ENCODE measurements at regions not wholly inside any gene's neighbourhood (a gene's known extent, or its start where the extent isn't known, plus 50 kb on each side); places are given as distances from the start of the nearest gene placed in this dataset.

DNA sequence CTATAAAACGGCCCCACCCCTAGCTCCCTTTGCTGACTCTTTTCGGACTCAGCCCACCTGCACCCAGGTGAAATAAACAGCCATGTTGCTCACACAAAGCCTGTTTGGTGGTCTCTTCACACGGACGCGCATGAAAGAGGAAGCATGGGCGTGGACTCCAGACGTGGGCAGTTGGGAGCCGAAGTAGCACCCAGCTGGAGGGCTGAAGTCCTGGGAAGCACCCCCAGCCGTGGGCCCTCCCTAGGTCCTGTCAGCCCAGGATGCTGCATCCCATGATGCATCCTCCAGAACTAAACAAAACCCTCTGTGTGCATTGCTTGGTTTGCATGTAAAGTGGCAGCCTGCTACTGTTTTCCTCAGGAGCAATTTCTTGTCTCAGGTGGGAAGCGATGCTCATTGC lies 62.1 kb upstream of the CFAP46 start:
- DNase-seq, result no peak

DNA sequence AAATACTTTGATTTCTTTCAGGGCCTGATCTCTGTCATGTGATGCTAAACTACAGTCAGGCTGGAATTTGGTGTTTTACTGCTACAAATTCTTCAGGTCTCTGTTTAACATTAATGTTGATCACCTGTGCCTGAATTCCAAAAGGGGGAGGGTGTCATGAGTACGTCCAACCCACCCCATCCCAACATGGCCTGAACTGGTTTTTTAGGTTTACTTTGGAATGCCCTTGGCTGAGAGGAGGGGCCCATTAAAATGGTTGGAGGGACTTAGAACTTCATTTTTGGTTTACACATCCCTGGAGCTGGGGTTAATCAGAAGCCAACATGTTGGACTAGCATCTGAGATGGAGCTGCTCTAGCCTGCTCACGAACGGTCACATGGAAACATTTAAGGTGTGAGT lies 60.8 kb upstream of the CFAP46 start:
- DNase-seq, result no peak

DNA sequence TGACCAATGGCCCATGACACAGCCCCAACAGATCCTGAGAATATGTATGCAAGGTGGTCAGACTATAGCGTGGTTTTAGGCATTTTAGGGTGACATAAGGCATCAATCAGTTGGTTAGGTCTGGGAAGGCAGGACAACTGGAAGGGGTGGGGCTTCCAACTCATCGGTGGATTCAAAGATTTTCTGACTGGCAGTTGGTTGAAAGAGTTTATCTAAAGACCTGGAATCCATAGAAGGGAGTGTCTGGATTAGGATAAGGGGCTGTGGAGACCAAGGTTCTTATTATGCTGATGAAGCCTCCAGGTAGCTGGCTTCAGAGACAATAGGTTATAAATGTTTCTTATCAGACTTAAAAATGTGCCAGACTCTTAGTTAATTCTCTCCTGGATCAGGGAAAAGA lies 60.3 kb upstream of the CFAP46 start:
- DNase-seq, result no peak

DNA sequence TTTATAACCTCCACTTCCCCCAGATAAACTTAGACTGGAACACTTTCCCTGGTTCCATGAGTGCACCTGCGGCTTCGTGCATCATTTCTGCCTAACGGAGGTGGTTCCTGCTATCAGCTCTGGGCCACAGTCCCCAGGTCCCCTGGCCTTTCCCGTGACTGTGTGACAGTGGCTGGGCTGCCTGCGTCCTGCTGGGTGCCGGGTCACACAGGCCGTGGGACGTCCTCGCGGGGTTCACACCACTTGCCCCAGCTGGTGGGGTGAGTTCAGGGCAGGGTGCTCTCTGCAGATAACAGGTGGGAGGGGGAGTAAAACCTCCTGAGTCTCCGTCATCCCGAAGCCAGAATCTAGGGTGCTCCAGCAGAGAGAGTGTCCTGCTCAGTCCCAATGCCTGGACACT lies 58.7 kb upstream of the CFAP46 start:
- no peak for DNase-seq

DNA sequence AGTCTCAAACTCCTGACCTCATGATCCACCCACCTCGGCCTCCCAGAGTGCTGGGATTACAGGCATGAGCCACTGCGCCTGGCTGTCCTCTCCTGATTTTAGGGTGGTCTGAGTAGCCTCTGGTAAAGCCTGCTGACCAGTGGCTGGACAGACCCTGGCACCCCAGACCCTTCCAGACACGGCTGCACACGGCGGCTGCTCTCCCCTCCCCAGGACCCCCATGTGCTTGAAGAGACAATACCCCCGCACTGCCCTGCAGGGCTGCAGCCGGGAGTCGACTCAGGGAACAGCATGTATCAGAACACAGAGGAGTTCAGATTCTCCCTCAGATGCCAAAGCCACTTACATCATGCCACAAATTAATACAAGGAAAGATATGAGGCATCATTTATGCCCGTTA lies 58.3 kb upstream of the CFAP46 start:
- no peak for DNase-seq

DNA sequence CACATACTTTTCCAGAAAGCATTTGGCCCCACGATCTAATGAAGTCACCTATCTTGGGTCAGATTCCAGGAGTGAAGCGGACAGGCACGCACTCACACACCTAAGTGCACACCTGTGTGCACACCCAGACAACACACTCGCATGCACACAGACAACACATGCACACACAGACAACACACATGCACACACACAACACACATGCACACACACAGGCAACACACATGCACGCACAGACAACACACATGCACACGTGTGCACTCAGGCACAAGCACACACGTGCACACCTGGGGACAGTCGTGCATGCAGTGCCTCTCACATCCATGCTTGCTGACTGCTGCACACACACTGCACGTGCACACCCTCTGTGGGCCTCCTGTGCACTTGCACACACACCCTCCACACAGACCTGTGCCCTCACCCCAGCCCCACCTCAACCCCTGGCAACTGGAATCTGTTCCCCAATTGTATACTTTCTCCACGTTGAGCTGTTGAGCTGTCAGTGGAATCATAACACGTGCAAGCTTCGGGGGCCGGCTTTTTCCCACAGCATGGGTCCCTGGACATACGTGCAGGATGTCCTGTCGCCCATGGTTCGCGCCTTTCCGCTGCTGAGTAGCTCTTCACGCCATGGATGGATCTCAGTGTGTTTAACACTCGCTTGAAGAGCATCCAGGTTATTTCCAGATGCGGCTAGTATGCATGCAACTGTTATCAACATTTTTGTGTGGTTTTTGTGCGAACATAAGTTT lies 55.3 kb upstream of the CFAP46 start:
- DNase-seq, result no peak

DNA sequence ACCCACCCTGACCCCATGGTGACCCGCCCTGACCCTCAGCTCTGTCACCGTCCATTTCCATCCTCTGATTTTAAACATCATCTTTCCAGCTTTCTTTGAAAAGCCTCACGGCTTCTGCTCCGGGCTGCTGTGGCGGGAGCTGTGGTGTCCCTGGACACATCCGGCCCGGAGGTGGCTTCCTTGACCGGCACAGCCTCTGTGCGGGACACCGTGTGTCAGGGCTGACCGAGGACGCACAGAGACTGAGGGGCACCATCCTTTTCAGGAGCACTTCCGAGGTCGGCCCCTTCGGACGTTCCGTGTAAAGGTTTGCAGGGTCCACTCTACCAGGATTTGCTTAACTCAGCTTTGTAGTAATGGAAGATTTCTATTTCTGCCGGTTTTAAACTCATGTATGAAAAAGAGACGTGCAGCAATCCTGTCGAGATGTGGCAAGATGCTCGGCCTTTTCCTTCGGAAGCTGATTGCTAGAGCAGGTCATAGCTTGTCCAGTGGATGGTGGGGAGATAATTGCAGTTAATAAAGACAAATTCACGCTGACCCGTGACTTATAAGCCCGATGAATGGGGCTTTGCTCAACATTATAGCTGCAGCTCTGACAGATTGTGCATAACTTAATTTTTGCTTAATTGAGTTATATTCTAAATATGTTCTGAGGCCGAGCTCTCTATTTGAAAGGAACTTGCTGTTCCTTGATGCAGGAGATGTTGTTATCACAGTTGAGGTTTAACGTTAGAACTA lies 54.4 kb upstream of the CFAP46 start:
- no peak for DNase-seq

DNA sequence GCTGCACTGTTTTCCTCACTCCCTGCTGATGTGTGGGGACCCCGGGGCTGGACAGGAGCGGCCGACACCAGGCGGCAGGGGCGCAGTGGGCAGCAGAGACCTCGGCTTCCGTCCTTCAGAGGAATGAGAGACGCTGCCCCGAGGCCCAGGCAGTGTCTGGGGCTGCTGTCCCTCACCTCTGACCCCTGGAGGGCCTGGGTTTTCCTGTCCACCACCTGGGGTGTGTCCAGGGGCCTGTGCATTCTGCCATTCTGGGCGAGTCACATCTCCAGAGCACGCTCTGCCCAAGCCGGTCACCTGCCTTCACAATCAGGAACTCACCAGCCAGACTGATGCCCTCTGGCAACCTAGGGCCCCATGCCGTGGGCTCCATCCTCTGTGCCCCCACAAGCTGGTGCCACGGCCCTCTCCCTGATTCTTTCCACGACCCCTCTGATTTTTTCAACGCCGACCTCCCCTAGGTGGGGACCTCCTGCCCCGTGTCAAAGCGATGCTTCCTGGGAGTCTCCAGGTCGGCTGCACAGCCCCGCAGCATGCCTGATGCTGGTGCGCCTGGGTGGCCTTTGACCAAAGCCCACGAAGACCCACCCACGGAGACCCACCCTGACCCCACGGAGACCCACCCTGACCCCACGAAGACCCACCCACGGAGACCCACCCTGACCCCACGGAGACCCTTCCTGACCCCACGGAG lies 53.7 kb upstream of the CFAP46 start:
- DNase-seq, result no peak

DNA sequence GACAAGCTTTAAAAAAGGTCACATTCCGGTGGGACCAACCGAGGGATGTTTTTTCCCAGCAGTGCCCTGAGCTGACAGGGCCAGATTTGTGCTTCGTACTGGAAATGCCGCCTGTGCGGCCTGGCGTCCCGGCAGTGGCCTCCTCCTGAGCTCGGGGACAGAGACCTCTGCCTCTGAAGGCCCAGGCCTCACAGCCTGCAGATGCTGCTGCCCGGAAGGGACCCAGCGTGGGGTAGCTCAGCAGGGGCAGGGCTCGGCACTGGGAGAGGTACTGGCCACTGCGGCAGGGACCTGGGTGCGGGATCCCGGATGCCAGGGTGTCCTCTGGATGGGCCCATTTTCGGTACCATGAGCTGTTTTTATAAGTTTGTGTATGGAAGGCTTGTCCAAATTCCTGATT lies 52.4 kb upstream of the CFAP46 start:
- DNase-seq, result no peak

DNA sequence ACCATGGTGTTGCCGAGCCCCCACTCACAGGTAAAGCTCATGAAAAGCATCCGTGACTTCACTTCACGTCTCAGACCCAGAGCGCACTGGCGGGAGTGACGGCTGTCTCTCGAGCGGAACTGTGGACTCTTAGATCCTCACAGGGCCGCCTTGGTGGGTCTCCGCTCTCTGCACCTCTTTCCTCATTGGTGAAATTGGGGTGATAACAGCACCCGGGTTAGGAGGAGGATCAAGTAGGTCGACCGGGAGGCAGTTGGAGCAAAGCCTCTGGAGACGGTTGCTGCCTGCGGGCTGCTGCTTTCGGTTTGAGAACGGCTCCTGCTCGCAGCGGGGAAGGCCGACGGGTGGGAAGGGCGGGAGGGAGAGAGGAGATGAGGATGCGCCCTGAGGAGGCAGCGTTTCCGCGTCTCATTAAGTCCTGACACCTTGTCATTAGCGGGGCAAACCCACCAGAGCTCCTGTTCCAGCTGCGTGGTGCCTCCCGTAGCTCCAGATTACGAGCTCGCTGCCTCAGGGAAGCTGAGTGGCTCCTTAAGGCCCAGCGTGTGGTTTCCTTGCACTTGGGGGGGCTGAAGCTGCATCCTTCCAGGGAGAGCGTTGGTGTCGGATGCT lies 51.9 kb upstream of the CFAP46 start:
- DNase-seq, result peak; percentile 19

DNA sequence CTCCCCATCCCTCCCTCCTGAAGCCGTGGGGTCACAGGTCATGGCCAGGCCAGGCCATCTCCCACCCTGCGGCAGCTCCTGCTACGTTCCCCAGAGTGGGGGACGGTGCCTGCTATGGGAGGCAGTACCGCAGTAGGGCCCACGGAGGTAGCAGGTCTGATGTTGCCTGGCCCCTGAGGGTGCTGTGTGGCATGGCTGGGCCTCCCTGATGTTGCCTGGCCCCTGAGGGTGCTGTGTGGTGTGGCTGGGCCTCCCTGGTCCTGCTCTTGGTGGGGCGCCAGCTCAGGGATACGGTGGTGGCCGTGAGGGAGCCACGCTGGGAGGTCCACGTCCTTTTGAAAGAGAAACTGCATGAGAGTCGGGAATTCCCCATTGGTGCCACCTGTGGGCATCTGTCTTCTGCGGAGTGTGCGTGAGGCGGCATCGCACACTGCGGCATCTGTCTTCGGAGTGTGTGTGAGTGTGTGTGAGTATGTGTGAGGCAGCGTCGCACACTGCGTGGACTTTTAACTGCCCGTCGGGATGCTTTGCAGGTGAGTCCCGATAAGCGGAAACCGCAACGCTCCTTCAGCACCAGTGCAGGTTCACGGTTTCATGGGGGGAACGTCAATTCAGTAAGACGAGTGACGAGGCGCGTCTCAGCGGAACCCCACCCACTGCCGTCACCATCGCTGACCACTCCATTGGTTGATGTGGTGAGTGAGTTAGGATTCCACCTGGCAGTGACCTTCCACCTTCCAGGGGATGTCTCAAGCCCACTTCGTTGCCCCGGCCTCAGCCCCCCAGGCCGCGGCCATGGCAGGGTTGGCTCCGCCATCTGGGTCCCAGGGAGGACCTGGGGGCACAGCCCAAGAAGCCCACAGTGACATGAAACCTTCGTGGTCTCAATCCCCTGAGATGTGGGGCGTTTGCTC lies 51.2 kb upstream of the CFAP46 start:
- no peak for DNase-seq

DNA sequence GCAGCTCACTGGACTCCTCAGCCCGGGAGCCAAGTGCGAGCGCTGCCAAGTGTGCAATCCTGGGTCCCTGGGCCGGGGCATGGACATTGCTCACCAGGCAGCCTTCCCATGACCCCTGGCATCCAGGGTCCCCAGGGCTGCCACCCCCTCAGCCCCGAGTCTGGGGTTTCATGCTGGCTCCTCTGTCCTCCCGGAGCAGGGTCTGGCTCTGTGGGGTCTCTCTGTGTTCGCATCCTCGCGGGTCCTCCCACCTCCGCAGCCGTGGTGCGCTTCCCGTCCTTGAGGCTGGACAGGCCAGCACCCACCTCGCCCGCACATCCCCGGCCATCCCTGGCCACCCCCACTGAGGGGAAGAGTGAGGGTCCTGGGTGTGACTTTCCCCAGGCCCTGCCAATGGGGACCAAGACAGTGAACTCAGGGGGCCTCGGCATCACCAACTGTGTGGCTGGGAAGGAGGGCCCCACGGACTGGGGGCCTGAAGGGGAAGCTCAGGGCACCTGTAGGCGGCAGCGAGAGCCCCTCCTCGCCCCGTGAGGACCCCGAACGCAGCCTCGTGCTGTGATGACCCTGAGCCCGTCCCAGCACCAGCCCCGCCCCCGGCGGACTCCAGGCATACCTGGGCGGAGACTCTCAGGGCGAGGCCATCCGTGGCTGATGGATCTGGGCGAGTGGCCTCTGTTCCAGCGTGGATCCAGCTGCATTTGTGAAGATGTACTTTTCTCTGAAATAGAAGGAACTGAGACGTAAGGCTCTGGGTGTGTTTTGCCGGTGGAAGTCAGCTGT lies 50.3 kb upstream of the CFAP46 start:
- DNase-seq, result no peak

Measured in skin of body (tissue), 1 donor.